ENCODE measurements at regions not wholly inside any gene's neighbourhood (a gene's known extent, or its start where the extent isn't known, plus 50 kb on each side); places are given as distances from the start of the nearest gene placed in this dataset.

- no peaks in the 10 kb centered on the region for H3K9me3 ChIP-seq
- DNase-seq (no peak), ATAC-seq (no peak)
- H3K27ac ChIP-seq = no peak overlapping the region
- intact Hi-C loops (cut with DNase I) = no loop called here
- H3K36me3 ChIP-seq = no peaks in the 10 kb centered on the region
- H3K4me3 ChIP-seq = no peak overlapping the region
- no peaks in the 10 kb centered on the region for H3K27me3 ChIP-seq
- H3K4me1 ChIP-seq = no peaks in the 10 kb centered on the region
- TF ChIP-seq CTCF (IDR thresholded peaks at IDR 0.05) = no peak
Measured at GRCh38 chr6:82741325-82741995, 324.2 kb downstream of the UBE3D start.

GRCh38 chr6:82741996-82742385 is 323.6 kb downstream of the UBE3D start:
- no peak for TF ChIP-seq CTCF (IDR thresholded peaks at IDR 0.05)
- no peak overlapping the region for H3K4me3 ChIP-seq
- no peaks in the 10 kb centered on the region for H3K4me1 ChIP-seq
- H3K27me3 ChIP-seq = no peaks in the 10 kb centered on the region
- no peaks in the 10 kb centered on the region for H3K36me3 ChIP-seq
- DNase-seq (no peak), ATAC-seq (no peak)
- H3K27ac ChIP-seq = no peak overlapping the region
- no peaks in the 10 kb centered on the region for H3K9me3 ChIP-seq
- intact Hi-C loops (cut with DNase I) = no loop called here

- intact Hi-C loops (cut with DNase I) = no loop called here
- Histone ChIP-seq H3K4me3 (no peak overlapping the region), H3K4me1 (no peaks in the 10 kb centered on the region), H3K36me3 (no peaks in the 10 kb centered on the region), H3K27me3 (no peaks in the 10 kb centered on the region), H3K9me3 (no peaks in the 10 kb centered on the region), H3K27ac (no peak overlapping the region)
- no peak for ATAC-seq
- TF ChIP-seq CTCF (IDR thresholded peaks at IDR 0.05) = no peak
- no peak for DNase-seq
Measured at GRCh38 chr6:82744286-82745015, 321.2 kb downstream of the UBE3D start.

- no peaks in the 10 kb centered on the region for H3K36me3 ChIP-seq
- intact Hi-C loops (cut with DNase I) = no loop called here
- no peak for ATAC-seq
Measured at GRCh38 chr6:82750556-82750955, 315.1 kb downstream of the UBE3D start.

GRCh38 chr6:82751718-82752117 is 313.9 kb downstream of the UBE3D start:
- no peaks in the 10 kb centered on the region for H3K27me3 ChIP-seq
- H3K4me1 ChIP-seq = no peaks in the 10 kb centered on the region
- ATAC-seq (no peak), DNase-seq (no peak)
- H3K27ac ChIP-seq = no peak overlapping the region
- no peak for TF ChIP-seq CTCF (IDR thresholded peaks at IDR 0.05)
- H3K9me3 ChIP-seq = no peaks in the 10 kb centered on the region
- no peaks in the 10 kb centered on the region for H3K36me3 ChIP-seq
- intact Hi-C loops (cut with DNase I) = no loop called here
- H3K4me3 ChIP-seq = no peak overlapping the region

More at GRCh38 chr6:82750556-82750955, 315.1 kb downstream of the UBE3D start:
- H3K27me3 ChIP-seq = no peaks in the 10 kb centered on the region
- DNase-seq = no peak
- no peaks in the 10 kb centered on the region for H3K9me3 ChIP-seq
- no peaks in the 10 kb centered on the region for H3K4me1 ChIP-seq
- no peak overlapping the region for H3K27ac ChIP-seq
- no peak for TF ChIP-seq CTCF (IDR thresholded peaks at IDR 0.05)
- no peak overlapping the region for H3K4me3 ChIP-seq
